ENCODE measurements at regions not wholly inside any gene's neighbourhood (a gene's known extent, or its start where the extent isn't known, plus 50 kb on each side); places are given as distances from the start of the nearest gene placed in this dataset.
"Not testable (repeated sequence)": the region's sequence is repeated elsewhere in the genome, so short reads cannot be mapped to it uniquely, and the experiment has no call there.

GRCh38 chr7:41571573-41571972 lies 131.3 kb downstream of the INHBA start:
- no peak for DNase-seq (ENCODE audit: low read depth in 6 of 9, low spot score in 9 of 9)
- Histone ChIP-seq H3K27ac (ENCODE audit: low read depth in 1 of 2, low read length in 1 of 2) (no peak overlapping the region), H3K4me3 (ENCODE audit: low read length in 2 of 2) (no peak overlapping the region), H3K4me1 (ENCODE audit: control insufficient read depth in 2 of 2, insufficient read depth in 2 of 2, low read length in 2 of 2) (no peaks in the 10 kb centered on the region), H3K9me3 (ENCODE audit: control insufficient read depth in 2 of 2, insufficient read depth in 1 of 2, low read length in 1 of 2) (no peaks in the 10 kb centered on the region), H3K36me3 (ENCODE audit: control insufficient read depth in 2 of 2, insufficient read depth in 2 of 2, low read length in 1 of 2) (no peaks in the 10 kb centered on the region), H3K27me3 (ENCODE audit: control insufficient read depth in 2 of 2, insufficient read depth in 1 of 2, low read length in 1 of 2) (no peaks in the 10 kb centered on the region)
- WGBS = 95% methylated on average over 5 of the region's 5 CpGs

GRCh38 chr7:41570766-41571165 lies 132.1 kb downstream of the INHBA start:
- no peak for DNase-seq (ENCODE audit: low read depth in 6 of 9, low spot score in 9 of 9)
- H3K36me3 ChIP-seq (ENCODE audit: control insufficient read depth in 2 of 2, insufficient read depth in 2 of 2, low read length in 1 of 2) = no peaks in the 10 kb centered on the region
- no peaks in the 10 kb centered on the region for H3K27me3 ChIP-seq (ENCODE audit: control insufficient read depth in 2 of 2, insufficient read depth in 1 of 2, low read length in 1 of 2)
- no peaks in the 10 kb centered on the region for H3K9me3 ChIP-seq (ENCODE audit: control insufficient read depth in 2 of 2, insufficient read depth in 1 of 2, low read length in 1 of 2)
- H3K4me3 ChIP-seq (ENCODE audit: low read length in 2 of 2) = no peak overlapping the region
- H3K27ac ChIP-seq (ENCODE audit: low read depth in 1 of 2, low read length in 1 of 2) = no peak overlapping the region
- H3K4me1 ChIP-seq (ENCODE audit: control insufficient read depth in 2 of 2, insufficient read depth in 2 of 2, low read length in 2 of 2) = no peaks in the 10 kb centered on the region
- 97% methylated on average over 1 of the region's 1 CpG for WGBS

- Histone ChIP-seq H3K27me3 (ENCODE audit: control insufficient read depth in 2 of 2, insufficient read depth in 1 of 2, low read length in 1 of 2) (no peaks in the 10 kb centered on the region), H3K9me3 (ENCODE audit: control insufficient read depth in 2 of 2, insufficient read depth in 1 of 2, low read length in 1 of 2) (no peaks in the 10 kb centered on the region), H3K4me3 (ENCODE audit: low read length in 2 of 2) (no peak overlapping the region), H3K36me3 (ENCODE audit: control insufficient read depth in 2 of 2, insufficient read depth in 2 of 2, low read length in 1 of 2) (no peaks in the 10 kb centered on the region), H3K4me1 (ENCODE audit: control insufficient read depth in 2 of 2, insufficient read depth in 2 of 2, low read length in 2 of 2) (no peaks in the 10 kb centered on the region), H3K27ac (ENCODE audit: low read depth in 1 of 2, low read length in 1 of 2) (no peak overlapping the region)
- no peak for DNase-seq (ENCODE audit: low read depth in 6 of 9, low spot score in 9 of 9)
- WGBS = 92% methylated on average over 1 of the region's 1 CpG
Measured at GRCh38 chr7:41568135-41568534, 134.8 kb downstream of the INHBA start.

DNA sequence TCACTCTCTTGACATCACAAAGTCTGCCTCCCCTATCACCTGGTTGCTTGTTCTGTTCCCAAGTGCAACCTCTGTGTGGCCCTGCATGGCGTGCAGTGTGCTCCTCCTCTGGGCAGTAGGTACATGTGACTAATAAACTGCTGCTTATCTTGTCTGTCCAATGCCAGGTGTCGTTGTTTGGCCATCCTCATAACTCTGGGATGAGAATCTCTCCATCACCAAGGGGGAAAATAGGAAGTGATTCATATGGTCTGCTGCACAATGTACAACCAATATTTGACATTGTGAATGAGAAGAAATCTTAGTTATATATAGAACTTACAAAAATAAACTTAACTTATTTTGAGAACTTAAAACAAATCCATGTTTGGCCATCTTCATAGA lies 135.2 kb downstream of the INHBA start:
- no peak overlapping the region for H3K27ac ChIP-seq (ENCODE audit: low read depth in 1 of 2, low read length in 1 of 2)
- no peaks in the 10 kb centered on the region for H3K9me3 ChIP-seq (ENCODE audit: control insufficient read depth in 2 of 2, insufficient read depth in 1 of 2, low read length in 1 of 2)
- DNase-seq (ENCODE audit: low read depth in 6 of 9, low spot score in 9 of 9) = no peak
- WGBS = 57% methylated on average over 2 of the region's 2 CpGs
- H3K4me1 ChIP-seq (ENCODE audit: control insufficient read depth in 2 of 2, insufficient read depth in 2 of 2, low read length in 2 of 2) = no peaks in the 10 kb centered on the region
- H3K4me3 ChIP-seq (ENCODE audit: low read length in 2 of 2) = no peak overlapping the region
- no peaks in the 10 kb centered on the region for H3K27me3 ChIP-seq (ENCODE audit: control insufficient read depth in 2 of 2, insufficient read depth in 1 of 2, low read length in 1 of 2)
- H3K36me3 ChIP-seq (ENCODE audit: control insufficient read depth in 2 of 2, insufficient read depth in 2 of 2, low read length in 1 of 2) = no peaks in the 10 kb centered on the region

DNA sequence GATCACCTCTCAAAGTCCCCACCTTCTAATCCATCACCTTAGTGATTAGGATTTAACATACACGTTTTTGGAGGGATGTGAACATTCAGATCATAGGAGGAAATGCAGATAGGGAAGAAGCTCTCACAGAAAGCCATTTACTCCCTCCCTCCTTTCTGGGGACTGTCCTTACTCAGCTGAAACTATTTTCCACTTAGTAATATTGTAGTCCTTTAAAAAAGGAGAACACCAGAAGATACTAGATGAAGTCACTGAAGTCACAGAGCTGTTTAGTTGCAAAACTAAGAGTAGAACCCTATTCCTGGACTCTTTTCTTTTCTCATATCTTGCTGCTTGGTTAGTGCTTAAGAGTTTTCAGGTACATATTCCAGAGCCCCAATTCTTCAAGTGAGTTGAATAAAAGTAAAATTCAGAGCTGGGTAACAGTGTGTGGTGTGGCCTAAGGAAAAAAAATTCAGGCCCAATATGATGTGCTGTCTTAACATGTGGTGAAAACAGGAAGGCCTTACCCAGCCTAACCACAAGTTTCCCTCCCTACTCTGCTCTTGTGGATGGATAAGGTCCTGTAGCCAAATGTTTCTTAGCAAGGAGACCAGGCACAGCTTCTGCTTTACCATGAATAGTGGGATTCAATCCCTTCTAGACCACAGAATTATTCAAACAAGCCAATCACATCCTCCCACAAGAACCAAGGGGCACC lies 135.7 kb downstream of the INHBA start:
- Histone ChIP-seq H3K27me3 (ENCODE audit: control insufficient read depth in 2 of 2, insufficient read depth in 1 of 2, low read length in 1 of 2) (no peaks in the 10 kb centered on the region), H3K27ac (ENCODE audit: low read depth in 1 of 2, low read length in 1 of 2) (no peak overlapping the region), H3K36me3 (ENCODE audit: control insufficient read depth in 2 of 2, insufficient read depth in 2 of 2, low read length in 1 of 2) (no peaks in the 10 kb centered on the region), H3K4me1 (ENCODE audit: control insufficient read depth in 2 of 2, insufficient read depth in 2 of 2, low read length in 2 of 2) (no peaks in the 10 kb centered on the region), H3K9me3 (ENCODE audit: control insufficient read depth in 2 of 2, insufficient read depth in 1 of 2, low read length in 1 of 2) (no peaks in the 10 kb centered on the region), H3K4me3 (ENCODE audit: low read length in 2 of 2) (no peak overlapping the region)
- DNase-seq (ENCODE audit: low read depth in 6 of 9, low spot score in 9 of 9) = no peak
- 37% methylated on average over 1 of the region's 1 CpG for WGBS

GRCh38 chr7:41566581-41566980 lies 136.3 kb downstream of the INHBA start:
- no peak for DNase-seq (ENCODE audit: low read depth in 6 of 9, low spot score in 9 of 9)
- Histone ChIP-seq H3K4me3 (ENCODE audit: low read length in 2 of 2) (no peak overlapping the region), H3K27me3 (ENCODE audit: control insufficient read depth in 2 of 2, insufficient read depth in 1 of 2, low read length in 1 of 2) (no peaks in the 10 kb centered on the region), H3K36me3 (ENCODE audit: control insufficient read depth in 2 of 2, insufficient read depth in 2 of 2, low read length in 1 of 2) (no peaks in the 10 kb centered on the region), H3K4me1 (ENCODE audit: control insufficient read depth in 2 of 2, insufficient read depth in 2 of 2, low read length in 2 of 2) (no peaks in the 10 kb centered on the region), H3K27ac (ENCODE audit: low read depth in 1 of 2, low read length in 1 of 2) (no peak overlapping the region), H3K9me3 (ENCODE audit: control insufficient read depth in 2 of 2, insufficient read depth in 1 of 2, low read length in 1 of 2) (no peaks in the 10 kb centered on the region)
- 91% methylated on average over 4 of the region's 4 CpGs for WGBS

GRCh38 chr7:41565655-41566054 lies 137.2 kb downstream of the INHBA start:
- Histone ChIP-seq H3K27ac (ENCODE audit: low read depth in 1 of 2, low read length in 1 of 2) (no peak overlapping the region), H3K4me1 (ENCODE audit: control insufficient read depth in 2 of 2, insufficient read depth in 2 of 2, low read length in 2 of 2) (no peaks in the 10 kb centered on the region), H3K4me3 (ENCODE audit: low read length in 2 of 2) (no peak overlapping the region), H3K27me3 (ENCODE audit: control insufficient read depth in 2 of 2, insufficient read depth in 1 of 2, low read length in 1 of 2) (no peaks in the 10 kb centered on the region), H3K36me3 (ENCODE audit: control insufficient read depth in 2 of 2, insufficient read depth in 2 of 2, low read length in 1 of 2) (no peaks in the 10 kb centered on the region), H3K9me3 (ENCODE audit: control insufficient read depth in 2 of 2, insufficient read depth in 1 of 2, low read length in 1 of 2) (no peaks in the 10 kb centered on the region)
- DNase-seq (ENCODE audit: low read depth in 6 of 9, low spot score in 9 of 9) = no peak
- WGBS = 96% methylated on average over 4 of the region's 4 CpGs

GRCh38 chr7:41559426-41559825 lies 143.5 kb downstream of the INHBA start:
- no peaks in the 10 kb centered on the region for H3K4me1 ChIP-seq (ENCODE audit: control insufficient read depth in 2 of 2, insufficient read depth in 2 of 2, low read length in 2 of 2)
- no peaks in the 10 kb centered on the region for H3K27me3 ChIP-seq (ENCODE audit: control insufficient read depth in 2 of 2, insufficient read depth in 1 of 2, low read length in 1 of 2)
- no peak overlapping the region for H3K27ac ChIP-seq (ENCODE audit: low read depth in 1 of 2, low read length in 1 of 2)
- no peak overlapping the region for H3K4me3 ChIP-seq (ENCODE audit: low read length in 2 of 2)
- 94% methylated on average over 3 of the region's 3 CpGs for WGBS
- H3K9me3 ChIP-seq (ENCODE audit: control insufficient read depth in 2 of 2, insufficient read depth in 1 of 2, low read length in 1 of 2) = no peaks in the 10 kb centered on the region
- no peak for DNase-seq (ENCODE audit: low read depth in 6 of 9, low spot score in 9 of 9)
- no peaks in the 10 kb centered on the region for H3K36me3 ChIP-seq (ENCODE audit: control insufficient read depth in 2 of 2, insufficient read depth in 2 of 2, low read length in 1 of 2)

- Histone ChIP-seq H3K36me3 (ENCODE audit: control insufficient read depth in 2 of 2, insufficient read depth in 2 of 2, low read length in 1 of 2) (no peaks in the 10 kb centered on the region), H3K9me3 (ENCODE audit: control insufficient read depth in 2 of 2, insufficient read depth in 1 of 2, low read length in 1 of 2) (no peaks in the 10 kb centered on the region), H3K4me1 (ENCODE audit: control insufficient read depth in 2 of 2, insufficient read depth in 2 of 2, low read length in 2 of 2) (no peaks in the 10 kb centered on the region), H3K4me3 (ENCODE audit: low read length in 2 of 2) (no peak overlapping the region), H3K27me3 (ENCODE audit: control insufficient read depth in 2 of 2, insufficient read depth in 1 of 2, low read length in 1 of 2) (no peaks in the 10 kb centered on the region), H3K27ac (ENCODE audit: low read depth in 1 of 2, low read length in 1 of 2) (no peak overlapping the region)
- no peak for DNase-seq (ENCODE audit: low read depth in 6 of 9, low spot score in 9 of 9)
Measured at GRCh38 chr7:41554481-41554880, 148.4 kb downstream of the INHBA start.

DNA sequence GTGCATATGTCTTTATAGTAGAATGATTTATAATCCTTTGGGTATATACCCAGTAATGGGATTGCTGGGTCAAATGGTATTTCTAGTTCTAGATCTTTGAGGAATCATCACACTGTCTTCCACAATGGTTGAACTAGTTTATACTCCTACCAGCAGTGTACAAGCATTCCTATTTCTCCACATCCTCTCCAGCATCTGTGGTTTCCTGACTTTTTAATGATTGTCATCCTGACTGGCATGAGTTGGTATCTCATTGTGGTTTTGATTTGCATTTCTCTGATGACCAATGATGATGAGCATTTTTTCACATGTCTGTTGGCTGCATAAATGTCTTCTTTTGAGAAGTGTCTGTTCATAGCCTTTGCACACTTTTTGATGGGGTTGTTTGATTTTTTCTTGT lies 152.8 kb downstream of the INHBA start:
- not testable (repeated sequence) for H3K4me1 ChIP-seq (ENCODE audit: control insufficient read depth in 2 of 2, insufficient read depth in 2 of 2, low read length in 2 of 2); H3K4me3 ChIP-seq (ENCODE audit: low read length in 2 of 2); H3K9me3 ChIP-seq (ENCODE audit: control insufficient read depth in 2 of 2, insufficient read depth in 1 of 2, low read length in 1 of 2); H3K27ac ChIP-seq (ENCODE audit: low read depth in 1 of 2, low read length in 1 of 2); H3K36me3 ChIP-seq (ENCODE audit: control insufficient read depth in 2 of 2, insufficient read depth in 2 of 2, low read length in 1 of 2); H3K27me3 ChIP-seq (ENCODE audit: control insufficient read depth in 2 of 2, insufficient read depth in 1 of 2, low read length in 1 of 2); DNase-seq (ENCODE audit: low read depth in 6 of 9, low spot score in 9 of 9)
